ENCODE measurements at regions not wholly inside any gene's neighbourhood (a gene's known extent, or its start where the extent isn't known, plus 50 kb on each side); places are given as distances from the start of the nearest gene placed in this dataset.
A peak's percentile ranks its signal among the peaks of the same experiment; 100 is the strongest.
"Not testable (repeated sequence)": the region's sequence is repeated elsewhere in the genome, so short reads cannot be mapped to it uniquely, and the experiment has no call there.

GRCh38 chr6:21759721-21760120 lies 166.2 kb downstream of the SOX4 start:
- Histone ChIP-seq H3K27me3 (no peaks in the 10 kb centered on the region), H3K36me3 (no peaks in the 10 kb centered on the region), H3K4me1 (no peaks in the 10 kb centered on the region), H3K27ac (no peak overlapping the region), H3K4me3 (no peak overlapping the region), H3K9me3 (peaks cover 0 to 6% of the 10 kb centered on the region in 2 donors)
- no peak for DNase-seq (ENCODE audit: low spot score in 2 of 2)
- TF ChIP-seq CTCF (IDR thresholded peaks at IDR 0.05) = no peak
- TF ChIP-seq POLR2A (IDR thresholded peaks at IDR 0.05) = no peak
- no peak for TF ChIP-seq POLR2AphosphoS5 (IDR thresholded peaks at IDR 0.05)
- intact Hi-C loops (cut with DNase I; ENCODE audit: low total_unique reads) = no loop called here

- DNase-seq (ENCODE audit: low spot score in 2 of 2); intact Hi-C loops (cut with DNase I; ENCODE audit: low total_unique reads); H3K4me1 ChIP-seq; H3K9me3 ChIP-seq; H3K4me3 ChIP-seq; H3K36me3 ChIP-seq; H3K27me3 ChIP-seq; H3K27ac ChIP-seq: not testable (repeated sequence)
These were observed 167.6 kb downstream of the SOX4 start for GRCh38 chr6:21761053-21761730.

- no peaks in the 10 kb centered on the region for H3K4me1 ChIP-seq
- intact Hi-C loops (cut with DNase I; ENCODE audit: low total_unique reads) = no loop called here
- no peak overlapping the region for H3K27ac ChIP-seq
- H3K9me3 ChIP-seq = peaks cover 0 to 6% of the 10 kb centered on the region in 2 donors
- H3K36me3 ChIP-seq = no peaks in the 10 kb centered on the region
- DNase-seq (ENCODE audit: low spot score in 2 of 2) = no peak
- TF ChIP-seq CTCF (IDR thresholded peaks at IDR 0.05) (no peak), POLR2AphosphoS5 (IDR thresholded peaks at IDR 0.05) (peak in 1 of 3 donors; percentile 15), POLR2A (IDR thresholded peaks at IDR 0.05) (no peak)
- no peaks in the 10 kb centered on the region for H3K27me3 ChIP-seq
- H3K4me3 ChIP-seq = no peak overlapping the region
These were observed 171.4 kb downstream of the SOX4 start for GRCh38 chr6:21764989-21765388.

- TF ChIP-seq POLR2A (IDR thresholded peaks at IDR 0.05) (no peak), POLR2AphosphoS5 (IDR thresholded peaks at IDR 0.05) (no peak)
- DNase-seq (ENCODE audit: low spot score in 2 of 2) = no peak
- no peaks in the 10 kb centered on the region for H3K27me3 ChIP-seq
- H3K36me3 ChIP-seq = no peaks in the 10 kb centered on the region
- no peaks in the 10 kb centered on the region for H3K9me3 ChIP-seq
- H3K4me1 ChIP-seq = no peaks in the 10 kb centered on the region
- intact Hi-C loops (cut with DNase I; ENCODE audit: low total_unique reads) = no loop called here
- H3K27ac ChIP-seq = peak overlapping the region in 1 of 2 donors; percentile 69
- H3K4me3 ChIP-seq = no peak overlapping the region
These were observed 174.5 kb downstream of the SOX4 start for GRCh38 chr6:21767891-21768648.

GRCh38 chr6:21769405-21769861 lies 175.9 kb downstream of the SOX4 start:
- no peak for DNase-seq (ENCODE audit: low spot score in 2 of 2)

More at GRCh38 chr6:21769405-21769861, 175.9 kb downstream of the SOX4 start:
- intact Hi-C loops (cut with DNase I; ENCODE audit: low total_unique reads) = no loop called here
- Histone ChIP-seq H3K36me3 (no peaks in the 10 kb centered on the region), H3K27ac (peak overlapping the region; percentile 69 to 85), H3K27me3 (no peaks in the 10 kb centered on the region), H3K4me1 (no peaks in the 10 kb centered on the region), H3K4me3 (peak overlapping the region in 1 of 3 donors; percentile 16), H3K9me3 (no peaks in the 10 kb centered on the region)
- TF ChIP-seq POLR2AphosphoS5 (IDR thresholded peaks at IDR 0.05) (no peak), CTCF (IDR thresholded peaks at IDR 0.05) (no peak), POLR2A (IDR thresholded peaks at IDR 0.05) (no peak)

All from breast epithelium (tissue), 4 donors.